Skeletal muscle satellite cell (primary cell): ENCODE measurements at regions not wholly inside any gene's neighbourhood (a gene's known extent, or its start where the extent isn't known, plus 50 kb on each side); places are given as distances from the start of the nearest gene placed in this dataset.
"Not testable (repeated sequence)": the region's sequence is repeated elsewhere in the genome, so short reads cannot be mapped to it uniquely, and the experiment has no call there.

Experiments used
- H3K27me3 ChIP-seq: 2 replicates; pipeline ENCODE4 v1.7.0; 2013; ENCODE audit warnings: low read length; ENCODE audit not compliant: control insufficient read depth, insufficient read depth
- H3K36me3 ChIP-seq: 2 replicates; pipeline ENCODE4 v1.7.0; 2013; ENCODE audit warnings: mild to moderate bottlenecking, control low read depth, low read length; ENCODE audit not compliant: insufficient read depth
- H3K4me1 ChIP-seq: 2 replicates; pipeline ENCODE4 v1.7.0; 2013; ENCODE audit warnings: low read length; ENCODE audit not compliant: control insufficient read depth, insufficient read depth
- H3K4me2 ChIP-seq: 2 replicates; pipeline ENCODE4 v1.7.0; 2013; ENCODE audit warnings: mild to moderate bottlenecking, low read length
- H3K4me3 ChIP-seq: 2 replicates; pipeline ENCODE4 v1.7.0; 2013; ENCODE audit warnings: low read length
- H3K9ac ChIP-seq: 2 replicates; pipeline ENCODE4 v1.7.0; 2013; ENCODE audit warnings: mild to moderate bottlenecking, low read depth, low read length, moderate library complexity
- H3K9me3 ChIP-seq: replicated peaks from 2 replicates; pipeline ENCODE4 v1.7.0; 2013; ENCODE audit warnings: mild to moderate bottlenecking, control low read depth, low read length

GRCh38 chr1:60863131-60863530, 219.2 kb upstream of the NFIA start:
- H3K27me3 ChIP-seq: peaks cover 19% of the 10 kb centered on the region
- H3K4me3 ChIP-seq: no peak overlapping the region
- no peaks in the 10 kb centered on the region for H3K36me3 ChIP-seq
- H3K9ac ChIP-seq: no peak overlapping the region
- peaks cover 16% of the 10 kb centered on the region for H3K4me1 ChIP-seq
- no peak overlapping the region for H3K4me2 ChIP-seq
- H3K9me3 ChIP-seq: no peaks in the 10 kb centered on the region

- H3K36me3 ChIP-seq: no peaks in the 10 kb centered on the region
- peaks cover 13% of the 10 kb centered on the region for H3K27me3 ChIP-seq
- H3K4me3 ChIP-seq: no peak overlapping the region
- H3K4me1 ChIP-seq: peaks cover 9% of the 10 kb centered on the region
- no peaks in the 10 kb centered on the region for H3K9me3 ChIP-seq
- H3K9ac ChIP-seq: no peak overlapping the region
- H3K4me2 ChIP-seq: no peak overlapping the region
Measured at GRCh38 chr1:60861961-60862567, 220.3 kb upstream of the NFIA start.

GRCh38 chr1:60859111-60859510, 223.2 kb upstream of the NFIA start:
- Histone ChIP-seq H3K9ac (no peak overlapping the region), H3K27me3 (no peaks in the 10 kb centered on the region)

GRCh38 chr1:60857851-60858250, 224.5 kb upstream of the NFIA start:
- Histone ChIP-seq H3K27me3 (no peaks in the 10 kb centered on the region), H3K4me3 (no peak overlapping the region), H3K4me1 (no peaks in the 10 kb centered on the region), H3K4me2 (no peak overlapping the region), H3K9ac (no peak overlapping the region), H3K9me3 (no peaks in the 10 kb centered on the region), H3K36me3 (no peaks in the 10 kb centered on the region)

More at GRCh38 chr1:60859111-60859510, 223.2 kb upstream of the NFIA start:
- Histone ChIP-seq H3K4me3 (no peak overlapping the region), H3K36me3 (no peaks in the 10 kb centered on the region), H3K9me3 (no peaks in the 10 kb centered on the region), H3K4me1 (no peaks in the 10 kb centered on the region), H3K4me2 (no peak overlapping the region)

- no peak overlapping the region for H3K4me3 ChIP-seq
Measured at GRCh38 chr1:60850084-60850483, 232.3 kb upstream of the NFIA start.

GRCh38 chr1:60849401-60849800, 233.0 kb upstream of the NFIA start:
- Histone ChIP-seq H3K9me3 (no peaks in the 10 kb centered on the region), H3K9ac (no peak overlapping the region), H3K4me1 (no peaks in the 10 kb centered on the region), H3K4me2 (no peak overlapping the region), H3K36me3 (no peaks in the 10 kb centered on the region), H3K4me3 (no peak overlapping the region), H3K27me3 (no peaks in the 10 kb centered on the region)

More at GRCh38 chr1:60850084-60850483, 232.3 kb upstream of the NFIA start:
- Histone ChIP-seq H3K4me2 (no peak overlapping the region), H3K9me3 (no peaks in the 10 kb centered on the region), H3K36me3 (no peaks in the 10 kb centered on the region), H3K27me3 (no peaks in the 10 kb centered on the region), H3K4me1 (no peaks in the 10 kb centered on the region), H3K9ac (no peak overlapping the region)

- no peak overlapping the region for H3K9ac ChIP-seq
- H3K9me3 ChIP-seq: no peaks in the 10 kb centered on the region
- no peaks in the 10 kb centered on the region for H3K4me1 ChIP-seq
- no peaks in the 10 kb centered on the region for H3K27me3 ChIP-seq
- H3K36me3 ChIP-seq: no peaks in the 10 kb centered on the region
- no peak overlapping the region for H3K4me3 ChIP-seq
- no peak overlapping the region for H3K4me2 ChIP-seq
Measured at GRCh38 chr1:60848583-60849188, 233.7 kb upstream of the NFIA start.

- Histone ChIP-seq H3K27me3 (no peaks in the 10 kb centered on the region), H3K9ac (no peak overlapping the region), H3K4me2 (no peak overlapping the region), H3K36me3 (no peaks in the 10 kb centered on the region), H3K4me1 (no peaks in the 10 kb centered on the region), H3K9me3 (no peaks in the 10 kb centered on the region), H3K4me3 (no peak overlapping the region)
Measured at GRCh38 chr1:60847855-60848582, 234.3 kb upstream of the NFIA start.

- H3K27me3 ChIP-seq: no peaks in the 10 kb centered on the region
- no peaks in the 10 kb centered on the region for H3K36me3 ChIP-seq
- H3K4me3 ChIP-seq: no peak overlapping the region
- H3K9me3 ChIP-seq: no peaks in the 10 kb centered on the region
- no peaks in the 10 kb centered on the region for H3K4me1 ChIP-seq
- no peak overlapping the region for H3K9ac ChIP-seq
- H3K4me2 ChIP-seq: no peak overlapping the region
Measured at GRCh38 chr1:60847391-60847790, 235.0 kb upstream of the NFIA start.

- H3K4me2 ChIP-seq, H3K9me3 ChIP-seq, H3K27me3 ChIP-seq, H3K4me3 ChIP-seq, H3K9ac ChIP-seq, H3K4me1 ChIP-seq, H3K36me3 ChIP-seq: not testable (repeated sequence)
Measured at GRCh38 chr1:60845659-60846058, 236.7 kb upstream of the NFIA start.

- no peak overlapping the region for H3K9ac ChIP-seq
- no peaks in the 10 kb centered on the region for H3K4me1 ChIP-seq
- no peaks in the 10 kb centered on the region for H3K27me3 ChIP-seq
- H3K9me3 ChIP-seq: no peaks in the 10 kb centered on the region
- H3K36me3 ChIP-seq: no peaks in the 10 kb centered on the region
- no peak overlapping the region for H3K4me3 ChIP-seq
- H3K4me2 ChIP-seq: no peak overlapping the region
Measured at GRCh38 chr1:60842304-60842703, 240.1 kb upstream of the NFIA start.
